Suprapubic skin (tissue), 4 donors: ENCODE measurements at regions not wholly inside any gene's neighbourhood (a gene's known extent, or its start where the extent isn't known, plus 50 kb on each side); places are given as distances from the start of the nearest gene placed in this dataset.

Source experiments
- POLR2A ChIP-seq, 2 donors: fragments of 450-650 bp; IDR thresholded peaks; one replicate each; pipeline ENCODE4 v1.6.1; 2017; ENCODE audit warnings: antibody characterized with exemption in 2 of 2, mild to moderate bottlenecking in 2 of 2, moderate library complexity in 2 of 2
- POLR2AphosphoS5 ChIP-seq, 3 donors: sonication (generic); formaldehyde crosslinking; IDR thresholded peaks; one replicate each; pipeline ENCODE4 v1.6.1; 2017; ENCODE audit warnings: antibody characterized with exemption in 3 of 3
- TF ChIP-seq, protein P1 (sequence below), 2 donors: fragments of 200-600 bp in 1 of 2; fragments of 450-650 bp in 1 of 2; sonication (generic) in 1 of 2; IDR thresholded peaks; one replicate each; pipeline ENCODE4 v1.5.1; 2016 to 2019; ENCODE audit warnings: antibody characterized with exemption in 2 of 2, mild to moderate bottlenecking in 1 of 2, moderate library complexity in 1 of 2

DNA sequence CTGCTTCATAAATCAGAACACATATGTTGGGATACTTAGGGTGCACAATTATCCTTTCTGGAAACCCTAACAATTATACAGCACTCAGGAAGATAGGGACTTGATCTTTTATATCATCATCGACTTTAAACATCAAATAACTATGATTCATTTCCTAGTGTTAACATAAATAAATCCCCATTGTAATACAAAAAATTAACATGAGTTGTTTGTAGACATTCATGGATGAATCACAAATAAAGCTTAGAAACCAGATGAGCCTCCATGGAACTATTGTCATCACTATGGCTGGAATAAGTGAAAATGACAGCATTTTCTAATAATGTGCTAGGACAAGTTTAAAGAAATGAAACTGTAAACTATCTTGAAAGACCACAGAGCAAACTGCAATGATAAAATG, 821.7 kb downstream of the GATA3 start:
- TF ChIP-seq, protein P1, sequence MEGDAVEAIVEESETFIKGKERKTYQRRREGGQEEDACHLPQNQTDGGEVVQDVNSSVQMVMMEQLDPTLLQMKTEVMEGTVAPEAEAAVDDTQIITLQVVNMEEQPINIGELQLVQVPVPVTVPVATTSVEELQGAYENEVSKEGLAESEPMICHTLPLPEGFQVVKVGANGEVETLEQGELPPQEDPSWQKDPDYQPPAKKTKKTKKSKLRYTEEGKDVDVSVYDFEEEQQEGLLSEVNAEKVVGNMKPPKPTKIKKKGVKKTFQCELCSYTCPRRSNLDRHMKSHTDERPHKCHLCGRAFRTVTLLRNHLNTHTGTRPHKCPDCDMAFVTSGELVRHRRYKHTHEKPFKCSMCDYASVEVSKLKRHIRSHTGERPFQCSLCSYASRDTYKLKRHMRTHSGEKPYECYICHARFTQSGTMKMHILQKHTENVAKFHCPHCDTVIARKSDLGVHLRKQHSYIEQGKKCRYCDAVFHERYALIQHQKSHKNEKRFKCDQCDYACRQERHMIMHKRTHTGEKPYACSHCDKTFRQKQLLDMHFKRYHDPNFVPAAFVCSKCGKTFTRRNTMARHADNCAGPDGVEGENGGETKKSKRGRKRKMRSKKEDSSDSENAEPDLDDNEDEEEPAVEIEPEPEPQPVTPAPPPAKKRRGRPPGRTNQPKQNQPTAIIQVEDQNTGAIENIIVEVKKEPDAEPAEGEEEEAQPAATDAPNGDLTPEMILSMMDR (IDR thresholded peaks at IDR 0.05): no peak
- TF ChIP-seq POLR2A (IDR thresholded peaks at IDR 0.05): no peak
- no peak for TF ChIP-seq POLR2AphosphoS5 (IDR thresholded peaks at IDR 0.05)
